AG04450 (cell line): ENCODE measurements at regions not wholly inside any gene's neighbourhood (a gene's known extent, or its start where the extent isn't known, plus 50 kb on each side); places are given as distances from the start of the nearest gene placed in this dataset.

ENCODE experiments used
- CTCF ChIA-PET: fragments of 300-600, 350-600 bp; formaldehyde crosslinking; extraction: SDS; loops from one replicate; lab custom pipeline; 2022; ENCODE audit warnings: antibody characterized with exemption, inconsistent platforms; lab: Charles Lee
- POLR2A ChIA-PET: fragments of 350-600 bp; formaldehyde crosslinking; extraction: SDS; loops from one replicate; lab custom pipeline; 2021; ENCODE audit warnings: antibody characterized with exemption, inconsistent platforms; lab: Yijun Ruan, JAX
- DNase-seq: peaks from one replicate; pipeline ENCODE4 v3.0.0-alpha.2; 2011; ENCODE audit warnings: low read depth, low spot score
- H3K27ac ChIP-seq: one replicate; pipeline ENCODE4 v1.5.1; 2012; ENCODE audit warnings: low read depth, low read length, control low read depth
- H3K27me3 ChIP-seq: one replicate; pipeline ENCODE4 v1.6.0; 2012; ENCODE audit warnings: low read length; ENCODE audit not compliant: control insufficient read depth, insufficient read depth
- H3K4me3 ChIP-seq: 2 replicates; pipeline ENCODE4 v1.5.1; 2011; ENCODE audit warnings: mild to moderate bottlenecking, low read depth, low read length, control low read depth
- H3K9me3 ChIP-seq: 2 replicates; pipeline ENCODE4 v1.5.1; 2012; ENCODE audit warnings: low read length; ENCODE audit not compliant: control insufficient read depth, insufficient read depth
- CTCF ChIP-seq: IDR thresholded peaks from 2 replicates; pipeline ENCODE4 v1.5.1; 2011; ENCODE audit warnings: low read depth, low read length, control low read depth, inconsistent platforms

- Histone ChIP-seq H3K27ac (no peak overlapping the region), H3K27me3 (no peaks in the 10 kb centered on the region), H3K4me3 (no peak overlapping the region), H3K9me3 (no peaks in the 10 kb centered on the region)
- DNase-seq, result no peak
- ChIA-PET CTCF (interaction anchor here (0.7 to 1.5 kb wide), 3 partner anchors 23 to 1650 kb away, joined by 3 to 6 read pairs (median 5); no protein-coding TSS in a partner anchor), POLR2A (no interaction called here)
- TF ChIP-seq CTCF, result no peak
Measured at GRCh38 chr6:137967689-137968454, 100.8 kb downstream of the TNFAIP3 start.

GRCh38 chr6:137968455-137968804 lies 101.4 kb downstream of the TNFAIP3 start:
- CTCF ChIA-PET, result interaction anchor here (0.9 to 1.5 kb wide), 2 partner anchors 23 to 32 kb away, joined by 3 to 6 read pairs; no protein-coding TSS in a partner anchor

GRCh38 chr6:137968901-137969300 lies 101.8 kb downstream of the TNFAIP3 start:
- CTCF ChIA-PET, result no interaction called here
- H3K27me3 ChIP-seq, result no peaks in the 10 kb centered on the region
- H3K4me3 ChIP-seq, result no peak overlapping the region
- H3K9me3 ChIP-seq, result no peaks in the 10 kb centered on the region
- no peak for TF ChIP-seq CTCF
- POLR2A ChIA-PET, result no interaction called here
- DNase-seq, result no peak
- no peak overlapping the region for H3K27ac ChIP-seq

More at GRCh38 chr6:137968455-137968804, 101.4 kb downstream of the TNFAIP3 start:
- Histone ChIP-seq H3K9me3 (no peaks in the 10 kb centered on the region), H3K4me3 (no peak overlapping the region), H3K27ac (no peak overlapping the region), H3K27me3 (no peaks in the 10 kb centered on the region)
- no peak for TF ChIP-seq CTCF
- POLR2A ChIA-PET, result no interaction called here
- no peak for DNase-seq

- H3K4me3 ChIP-seq, result no peak overlapping the region
- DNase-seq, result no peak
- H3K27me3 ChIP-seq, result no peaks in the 10 kb centered on the region
- no peaks in the 10 kb centered on the region for H3K9me3 ChIP-seq
- H3K27ac ChIP-seq, result no peak overlapping the region
- POLR2A ChIA-PET, result no interaction called here
- TF ChIP-seq CTCF, result no peak
- CTCF ChIA-PET, result no interaction called here
Measured at GRCh38 chr6:137969874-137970273, 102.8 kb downstream of the TNFAIP3 start.

GRCh38 chr6:137970368-137970767 lies 103.3 kb downstream of the TNFAIP3 start:
- Histone ChIP-seq H3K27ac (no peak overlapping the region), H3K4me3 (no peak overlapping the region), H3K27me3 (no peaks in the 10 kb centered on the region), H3K9me3 (no peaks in the 10 kb centered on the region)
- TF ChIP-seq CTCF, result no peak
- no peak for DNase-seq
- POLR2A ChIA-PET, result no interaction called here
- CTCF ChIA-PET, result interaction anchor here (0.7 kb wide), 1 partner anchor 539 kb away, joined by 6 read pairs; no protein-coding TSS in a partner anchor
